Prostate gland (tissue), 2 donors: ENCODE measurements at regions not wholly inside any gene's neighbourhood (a gene's known extent, or its start where the extent isn't known, plus 50 kb on each side); places are given as distances from the start of the nearest gene placed in this dataset.
A peak's percentile ranks its signal among the peaks of the same experiment; 100 is the strongest.
"Not testable (repeated sequence)": the region's sequence is repeated elsewhere in the genome, so short reads cannot be mapped to it uniquely, and the experiment has no call there.

Experiments
- DNase-seq: peaks from one replicate; pipeline ENCODE4 v3.0.0-alpha.2; 2019; ENCODE audit warnings: low spot score
- H3K27ac ChIP-seq, 2 donors: fragments of 200-600 bp; sonication (generic); 2 replicates each; pipeline ENCODE4 v1.5.1; 2017 to 2019
- H3K27me3 ChIP-seq: fragments of 200-600 bp; sonication (generic); replicated peaks from 2 replicates; pipeline ENCODE4 v1.5.1; 2019; ENCODE audit not compliant: insufficient read depth
- H3K36me3 ChIP-seq, 2 donors: fragments of 200-600 bp; sonication (generic); 1 replicate in 1 of 2; 2 replicates in 1 of 2; pipeline versions ENCODE4 v1.5.1 to v1.8.1; 2017 to 2019
- H3K4me1 ChIP-seq: fragments of 200-600 bp; sonication (generic); replicated peaks from 2 replicates; pipeline ENCODE4 v1.5.1; 2019
- H3K4me3 ChIP-seq, 2 donors: fragments of 200-600 bp; sonication (generic); 2 replicates each; pipeline ENCODE4 v1.5.1; 2017 to 2019
- H3K9me3 ChIP-seq: fragments of 200-600 bp; sonication (generic); 2 replicates; pipeline ENCODE4 v1.5.1; 2017
- CTCF ChIP-seq, 4 experiments: fragments of 200-600 bp in 2 of 4; fragments of 450-650 bp in 2 of 4; sonication (generic) in 2 of 4; IDR thresholded peaks; 1 replicate in 3 of 4; 2 replicates in 1 of 4; pipeline ENCODE4 v1.5.1; 2016 to 2019; ENCODE audit warnings: antibody characterized with exemption in 4 of 4, mild to moderate bottlenecking in 2 of 4, moderate library complexity in 2 of 4
- POLR2A ChIP-seq: fragments of 450-650 bp; IDR thresholded peaks from one replicate; pipeline ENCODE4 v1.6.1; 2016; ENCODE audit warnings: antibody characterized with exemption, mild to moderate bottlenecking
- POLR2AphosphoS5 ChIP-seq: sonication (generic); formaldehyde crosslinking; IDR thresholded peaks from one replicate; pipeline ENCODE4 v1.6.1; 2017; ENCODE audit warnings: antibody characterized with exemption
- WGBS: methylation state at CpG from one replicate; pipeline ENCODE4 v1.1.5; 2018; 5-methylcytosine and 5-hydroxymethylcytosine counted together
- intact Hi-C: fragments of 100-400 bp; cut with DNase I; formaldehyde crosslinking; loops from one replicate; pipeline ENCODE4 v1.14.2; 2022

- H3K27me3 ChIP-seq: no peaks in the 10 kb centered on the region
- H3K36me3 ChIP-seq: no peaks in the 10 kb centered on the region
- no peaks in the 10 kb centered on the region for H3K4me1 ChIP-seq
- no peak for DNase-seq
- TF ChIP-seq POLR2A (no peak), CTCF (IDR thresholded peaks at IDR 0.05) (no peak), POLR2AphosphoS5 (no peak)
- H3K9me3 ChIP-seq: no peaks in the 10 kb centered on the region
- H3K27ac ChIP-seq: no peak overlapping the region
- intact Hi-C loops: no loop called here
- no peak overlapping the region for H3K4me3 ChIP-seq
These were observed 179.0 kb upstream of the FGF13 start for GRCh38 chrX:138890491-138890890.

DNA sequence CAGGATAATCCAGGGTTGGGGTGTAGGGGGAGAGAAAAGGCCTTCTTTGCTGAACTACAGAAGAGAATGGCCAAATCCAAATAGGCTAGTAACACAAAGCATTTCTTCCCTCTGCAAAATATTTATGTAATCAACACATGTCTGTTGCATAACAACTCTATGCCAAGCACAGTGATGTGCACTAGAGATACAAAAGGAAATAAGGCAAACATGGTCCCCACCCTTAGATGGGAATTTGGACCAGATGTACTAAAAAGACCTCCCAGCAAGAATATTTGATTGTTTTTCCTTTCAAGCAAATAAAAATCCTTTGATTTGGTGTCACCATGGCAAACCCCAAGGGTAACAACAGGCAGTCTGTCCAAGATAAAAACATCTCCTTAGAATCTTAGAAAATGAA, 177.6 kb upstream of the FGF13 start:
- Histone ChIP-seq H3K4me3 (no peak overlapping the region), H3K36me3 (no peaks in the 10 kb centered on the region), H3K27me3 (no peaks in the 10 kb centered on the region), H3K27ac (no peak overlapping the region), H3K4me1 (no peaks in the 10 kb centered on the region), H3K9me3 (no peaks in the 10 kb centered on the region)
- intact Hi-C loops: no loop called here
- no peak for DNase-seq
- TF ChIP-seq POLR2AphosphoS5 (no peak), POLR2A (no peak), CTCF (IDR thresholded peaks at IDR 0.05) (no peak)

DNA sequence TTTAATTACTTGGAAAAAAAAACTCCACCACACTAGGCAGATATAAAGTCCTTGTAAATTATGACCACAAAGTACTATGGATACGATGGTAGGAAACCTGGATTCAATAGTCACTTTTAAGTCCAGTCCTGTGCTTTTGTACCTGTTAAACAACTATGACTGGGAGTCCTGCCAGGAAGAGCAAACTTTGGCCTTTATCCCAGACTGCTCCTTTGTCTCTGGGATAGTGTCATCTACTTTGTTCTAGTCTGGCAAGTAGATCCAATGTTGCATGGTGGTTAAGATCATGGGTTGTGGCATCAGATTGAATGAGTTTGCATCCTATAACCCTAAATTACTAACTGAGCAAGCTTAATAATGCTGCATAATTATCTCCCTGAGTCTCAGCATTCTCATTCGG, 175.3 kb upstream of the FGF13 start:
- intact Hi-C loops: no loop called here
- 31% methylated on average over 2 of the region's 2 CpGs for WGBS
- Histone ChIP-seq H3K36me3 (no peaks in the 10 kb centered on the region), H3K27ac (no peak overlapping the region), H3K9me3 (no peaks in the 10 kb centered on the region), H3K4me1 (no peaks in the 10 kb centered on the region), H3K27me3 (no peaks in the 10 kb centered on the region), H3K4me3 (no peak overlapping the region)
- no peak for TF ChIP-seq CTCF (IDR thresholded peaks at IDR 0.05)
- TF ChIP-seq POLR2AphosphoS5: peak; percentile 55
- DNase-seq: peak; percentile 59

- 70% methylated on average over 6 of the region's 6 CpGs for WGBS
- Histone ChIP-seq H3K4me3 (no peak overlapping the region), H3K9me3 (no peaks in the 10 kb centered on the region), H3K36me3 (no peaks in the 10 kb centered on the region), H3K27me3 (no peaks in the 10 kb centered on the region), H3K27ac (no peak overlapping the region), H3K4me1 (no peaks in the 10 kb centered on the region)
- DNase-seq: no peak
- intact Hi-C loops: no loop called here
- no peak for TF ChIP-seq POLR2A
- TF ChIP-seq POLR2AphosphoS5: no peak
- TF ChIP-seq CTCF (IDR thresholded peaks at IDR 0.05): no peak
These were observed 174.4 kb upstream of the FGF13 start for GRCh38 chrX:138885886-138886285.

GRCh38 chrX:138880293-138880692, 168.8 kb upstream of the FGF13 start:
- WGBS: 96% methylated on average over 4 of the region's 4 CpGs
- H3K27me3 ChIP-seq: not testable (repeated sequence)

GRCh38 chrX:138877746-138878145, 166.2 kb upstream of the FGF13 start:
- Histone ChIP-seq H3K27ac (no peak overlapping the region), H3K4me1 (no peaks in the 10 kb centered on the region), H3K9me3 (no peaks in the 10 kb centered on the region), H3K36me3 (no peaks in the 10 kb centered on the region), H3K27me3 (no peaks in the 10 kb centered on the region), H3K4me3 (no peak overlapping the region)
- no peak for DNase-seq
- intact Hi-C loops: no loop called here
- WGBS: 83% methylated on average over 2 of the region's 2 CpGs
- TF ChIP-seq POLR2A (no peak), POLR2AphosphoS5 (no peak), CTCF (IDR thresholded peaks at IDR 0.05) (no peak)

More at GRCh38 chrX:138880293-138880692, 168.8 kb upstream of the FGF13 start:
- intact Hi-C loops, H3K27ac ChIP-seq, H3K4me1 ChIP-seq, H3K4me3 ChIP-seq, H3K9me3 ChIP-seq, H3K36me3 ChIP-seq, DNase-seq: not testable (repeated sequence)
